Epidermal melanocyte (primary cell): ENCODE measurements at regions not wholly inside any gene's neighbourhood (a gene's known extent, or its start where the extent isn't known, plus 50 kb on each side); places are given as distances from the start of the nearest gene placed in this dataset.

Experiments used
- DNase-seq: peaks from one replicate; pipeline ENCODE4 v3.0.0; 2011; ENCODE audit warnings: low spot score; ENCODE audit not compliant: insufficient read length

GRCh38 chr20:39249798-39250197 lies 287.7 kb downstream of the DHX35 start:
- DNase-seq, result no peak

GRCh38 chr20:39248862-39249485 lies 286.8 kb downstream of the DHX35 start:
- no peak for DNase-seq

GRCh38 chr20:39248171-39248861 lies 286.2 kb downstream of the DHX35 start:
- no peak for DNase-seq

GRCh38 chr20:39246436-39246835 lies 284.3 kb downstream of the DHX35 start:
- no peak for DNase-seq

- no peak for DNase-seq
Measured at GRCh38 chr20:39245685-39246311, 283.7 kb downstream of the DHX35 start.

- DNase-seq, result no peak
Measured at GRCh38 chr20:39243962-39244361, 281.8 kb downstream of the DHX35 start.

- DNase-seq, result no peak
Measured at GRCh38 chr20:39242614-39243013, 280.5 kb downstream of the DHX35 start.

- DNase-seq, result no peak
Measured at GRCh38 chr20:39234520-39235095, 272.5 kb downstream of the DHX35 start.

GRCh38 chr20:39233755-39234154 lies 271.6 kb downstream of the DHX35 start:
- DNase-seq, result no peak

GRCh38 chr20:39227416-39227815 lies 265.3 kb downstream of the DHX35 start:
- no peak for DNase-seq

- no peak for DNase-seq
Measured at GRCh38 chr20:39225978-39226377, 263.8 kb downstream of the DHX35 start.

- DNase-seq, result no peak
Measured at GRCh38 chr20:39225536-39225935, 263.4 kb downstream of the DHX35 start.

GRCh38 chr20:39222101-39222500 lies 260.0 kb downstream of the DHX35 start:
- no peak for DNase-seq

GRCh38 chr20:39216195-39216594 lies 254.1 kb downstream of the DHX35 start:
- DNase-seq, result no peak

- no peak for DNase-seq
Measured at GRCh38 chr20:39214828-39215227, 252.7 kb downstream of the DHX35 start.

GRCh38 chr20:39213476-39214145 lies 251.5 kb downstream of the DHX35 start:
- DNase-seq, result no peak

GRCh38 chr20:39211060-39211748 lies 249.1 kb downstream of the DHX35 start:
- DNase-seq, result no peak

- DNase-seq, result no peak
Measured at GRCh38 chr20:39210341-39211036, 248.3 kb downstream of the DHX35 start.

GRCh38 chr20:39206899-39207564 lies 244.9 kb downstream of the DHX35 start:
- no peak for DNase-seq

- no peak for DNase-seq
Measured at GRCh38 chr20:39195582-39196021, 233.5 kb downstream of the DHX35 start.
